ENCODE measurements at regions not wholly inside any gene's neighbourhood (a gene's known extent, or its start where the extent isn't known, plus 50 kb on each side); places are given as distances from the start of the nearest gene placed in this dataset.

- Mint-ChIP-seq H3K27me3 (no peaks in the 10 kb centered on the region), H3K4me1 (peaks cover 20% of the 10 kb centered on the region), H3K9me3 (ENCODE audit: low read depth) (no peaks in the 10 kb centered on the region), H3K36me3 (ENCODE audit: low read depth) (peaks cover 3% of the 10 kb centered on the region), H3K27ac (no peak overlapping the region), H3K4me3 (no peak overlapping the region)
- intact Hi-C loops (cut with DNase I, micrococcal nuclease): loop anchor here (1.0 to 2.0 kb wide), 9 partner anchors 12 to 172 kb away; a partner anchor contains a TSS
- ATAC-seq: peak; percentile 69
- POLR2A ChIA-PET: interaction anchor here (0.5 to 4.5 kb wide), 23 partner anchors 8 to 1614 kb away, joined by 3 to 91 read pairs (median 5); a partner anchor contains a TSS
- DNase-seq: peak; percentile 92
- CTCF ChIA-PET: interaction anchor here (0.6 to 2.3 kb wide), 8 partner anchors 9 to 47 kb away, joined by 3 to 20 read pairs (median 4); a partner anchor contains a TSS
Observed at GRCh38 chr6:26204332-26205160, 117.3 kb downstream of the HFE start.

DNA sequence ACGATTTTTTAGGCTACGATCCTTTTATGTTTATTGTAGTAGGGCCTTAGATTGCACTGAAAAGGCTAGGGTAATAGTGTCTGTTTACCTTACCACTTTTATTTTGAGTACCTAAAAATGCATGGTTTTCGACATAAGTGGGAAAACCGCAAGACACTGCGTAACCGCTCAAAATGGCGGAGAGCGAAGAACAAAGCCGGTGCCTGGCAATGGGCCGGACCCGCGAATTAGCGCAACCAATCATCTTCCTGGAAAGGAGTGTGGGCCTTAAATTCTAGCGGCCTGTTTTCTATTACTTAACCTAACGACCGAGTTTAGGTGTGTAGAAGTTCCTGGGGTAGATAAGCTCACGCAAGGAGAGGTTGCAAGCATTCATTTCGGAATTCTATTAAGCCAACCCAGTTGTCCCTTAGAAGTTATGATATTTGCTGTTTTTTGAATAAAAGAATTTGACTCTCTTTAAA, 118.0 kb downstream of the HFE start:
- Mint-ChIP-seq H3K27ac (no peak overlapping the region), H3K9me3 (ENCODE audit: low read depth) (no peaks in the 10 kb centered on the region), H3K4me1 (peaks cover 18% of the 10 kb centered on the region), H3K4me3 (no peak overlapping the region), H3K36me3 (ENCODE audit: low read depth) (peaks cover 3% of the 10 kb centered on the region), H3K27me3 (no peaks in the 10 kb centered on the region)
- DNase-seq (peak; percentile 91), ATAC-seq (peak; percentile 68)
- intact Hi-C loops (cut with DNase I, micrococcal nuclease): loop anchor here (1.0 to 2.0 kb wide), 5 partner anchors 29 to 172 kb away; a partner anchor contains a TSS
- POLR2A ChIA-PET: interaction anchor here (0.6 to 4.5 kb wide), 18 partner anchors 9 to 179 kb away, joined by 3 to 91 read pairs (median 6); a partner anchor contains a TSS
- CTCF ChIA-PET: interaction anchor here (0.5 to 2.3 kb wide), 8 partner anchors 9 to 929 kb away, joined by 3 to 20 read pairs (median 3); a partner anchor contains a TSS

GRCh38 chr6:26205625-26206574, 118.7 kb downstream of the HFE start:
- POLR2A ChIA-PET: interaction anchor here (1.0 to 4.5 kb wide), 14 partner anchors 10 to 180 kb away, joined by 3 to 91 read pairs (median 5); a partner anchor contains a TSS
- ATAC-seq (no peak), DNase-seq (no peak)
- CTCF ChIA-PET: interaction anchor here (0.5 to 2.3 kb wide), 5 partner anchors 8 to 928 kb away, joined by 3 to 20 read pairs (median 4); a partner anchor contains a TSS
- no peak overlapping the region for H3K27ac Mint-ChIP-seq
- H3K27me3 Mint-ChIP-seq: no peaks in the 10 kb centered on the region
- H3K9me3 Mint-ChIP-seq (ENCODE audit: low read depth): no peaks in the 10 kb centered on the region
- peaks cover 3% of the 10 kb centered on the region for H3K36me3 Mint-ChIP-seq (ENCODE audit: low read depth)
- no peak overlapping the region for H3K4me3 Mint-ChIP-seq
- H3K4me1 Mint-ChIP-seq: peaks cover 15% of the 10 kb centered on the region
- intact Hi-C loops (cut with DNase I, micrococcal nuclease): loop anchor here (1.0 to 2.0 kb wide), 5 partner anchors 28 to 173 kb away; a partner anchor contains a TSS

DNA sequence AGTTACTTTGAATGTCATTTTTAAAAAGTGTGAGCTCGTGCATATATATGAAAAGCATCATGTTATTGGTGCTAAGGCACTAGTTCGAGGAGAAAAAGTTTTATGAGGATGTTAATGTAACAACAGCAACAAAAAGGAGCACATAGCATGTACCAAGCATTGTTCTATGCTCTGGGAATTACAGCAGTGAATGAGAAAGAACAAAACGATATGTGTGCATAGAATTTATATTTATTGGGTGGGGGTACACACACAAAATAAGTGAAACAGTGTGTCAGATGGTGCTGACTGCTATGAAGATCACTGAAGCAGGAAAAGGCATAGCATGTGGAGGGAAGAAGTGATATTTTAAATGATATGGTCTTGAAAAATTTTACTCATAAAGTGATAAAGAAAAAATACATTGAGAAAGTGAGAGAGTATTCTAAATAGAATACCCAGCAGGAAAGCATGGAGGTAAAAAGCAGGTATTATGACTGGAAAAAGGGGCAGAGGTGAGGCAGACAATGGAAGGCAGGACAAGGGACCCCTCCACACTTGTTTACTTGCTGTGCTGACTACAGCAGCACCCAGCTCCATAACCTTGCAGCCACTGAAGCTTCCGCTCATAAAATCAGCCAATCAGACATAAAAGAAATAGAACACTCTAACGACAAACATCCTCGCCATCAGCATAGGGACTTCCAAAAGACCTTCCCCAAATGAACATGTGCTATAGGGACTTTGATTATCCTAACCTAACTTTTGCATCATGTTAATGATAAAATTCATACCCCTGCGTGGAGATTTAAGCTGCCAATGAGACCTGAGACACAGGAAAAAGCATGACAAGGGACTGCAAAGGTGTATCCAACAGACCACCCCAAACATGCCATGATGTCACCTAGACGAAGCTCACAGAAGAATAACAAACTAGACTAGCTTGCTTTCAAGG, 119.9 kb downstream of the HFE start:
- DNase-seq: no peak

DNA sequence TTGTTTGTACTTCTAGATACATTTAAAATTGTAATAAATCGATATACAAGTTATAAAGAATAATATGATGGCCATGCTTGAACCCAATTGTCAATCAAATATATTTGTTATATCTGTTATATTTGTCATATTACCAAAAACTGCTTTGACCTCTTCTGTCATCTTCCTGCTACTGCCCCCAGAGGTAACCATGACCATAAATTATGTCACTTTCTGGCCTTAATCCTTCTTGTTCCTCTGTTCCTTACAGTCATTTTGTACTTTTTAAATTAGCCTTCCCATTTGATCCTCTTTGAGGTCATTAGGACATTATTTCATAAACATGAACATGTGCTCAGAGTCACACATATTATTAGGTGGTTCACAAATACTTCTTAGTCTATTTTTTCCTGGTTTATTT, 124.7 kb downstream of the HFE start:
- Mint-ChIP-seq H3K4me1 (peaks cover 2% of the 10 kb centered on the region), H3K9me3 (ENCODE audit: low read depth) (peaks cover 3% of the 10 kb centered on the region), H3K4me3 (no peak overlapping the region), H3K27ac (peak overlapping the region; percentile 21), H3K27me3 (no peaks in the 10 kb centered on the region), H3K36me3 (ENCODE audit: low read depth) (peaks cover 1% of the 10 kb centered on the region)
- ChIA-PET CTCF (no interaction called here), POLR2A (no interaction called here)
- DNase-seq (no peak), ATAC-seq (no peak)
- intact Hi-C loops (cut with DNase I, micrococcal nuclease): no loop called here

More for the DNA sequence above, 119.9 kb downstream of the HFE start:
- H3K4me1 Mint-ChIP-seq: peaks cover 12% of the 10 kb centered on the region
- intact Hi-C loops (cut with DNase I, micrococcal nuclease): no loop called here
- ChIA-PET POLR2A (interaction anchor here (0.6 to 4.5 kb wide), 7 partner anchors 7 to 63 kb away, joined by 3 to 91 read pairs (median 8); a partner anchor contains a TSS), CTCF (interaction anchor here (0.6 to 2.3 kb wide), 3 partner anchors 9 to 133 kb away, joined by 3 to 11 read pairs (median 3); a partner anchor contains a TSS)
- H3K27me3 Mint-ChIP-seq: no peaks in the 10 kb centered on the region
- peaks cover 3% of the 10 kb centered on the region for H3K36me3 Mint-ChIP-seq (ENCODE audit: low read depth)
- no peak for ATAC-seq
- H3K27ac Mint-ChIP-seq: no peak overlapping the region
- H3K4me3 Mint-ChIP-seq: no peak overlapping the region
- H3K9me3 Mint-ChIP-seq (ENCODE audit: low read depth): no peaks in the 10 kb centered on the region

GRCh38 chr6:26213334-26214075, 126.3 kb downstream of the HFE start:
- peak overlapping the region; percentile 51 for H3K27ac Mint-ChIP-seq
- ATAC-seq: no peak
- no peak overlapping the region for H3K4me3 Mint-ChIP-seq
- ChIA-PET POLR2A (interaction anchor here (1.4 to 5.8 kb wide), 4 partner anchors 16 to 37 kb away, joined by 3 to 246 read pairs (median 64); a partner anchor contains a TSS), CTCF (interaction anchor here (0.8 to 1.6 kb wide), 3 partner anchors 8 to 22 kb away, joined by 3 to 4 read pairs (median 3); a partner anchor contains a TSS)
- H3K36me3 Mint-ChIP-seq (ENCODE audit: low read depth): peaks cover 1% of the 10 kb centered on the region
- H3K27me3 Mint-ChIP-seq: no peaks in the 10 kb centered on the region
- peaks cover 3% of the 10 kb centered on the region for H3K9me3 Mint-ChIP-seq (ENCODE audit: low read depth)
- DNase-seq: no peak
- intact Hi-C loops (cut with DNase I, micrococcal nuclease): loop anchor here in 1 of 2 experiments (1.0 kb wide), 1 partner anchor 38 kb away; no protein-coding TSS in a partner anchor
- peaks cover 2% of the 10 kb centered on the region for H3K4me1 Mint-ChIP-seq

- peak; percentile 44 for DNase-seq
- H3K36me3 Mint-ChIP-seq (ENCODE audit: low read depth): peaks cover 1% of the 10 kb centered on the region
- peak overlapping the region; percentile 58 for H3K27ac Mint-ChIP-seq
- intact Hi-C loops (cut with DNase I, micrococcal nuclease): loop anchor here in 1 of 2 experiments (1.0 to 5.0 kb wide), 2 partner anchors 8 to 57 kb away; a partner anchor contains a TSS
- ChIA-PET POLR2A (interaction anchor here (0.6 to 5.8 kb wide), 19 partner anchors 8 to 1600 kb away, joined by 3 to 246 read pairs (median 31); a partner anchor contains a TSS), CTCF (interaction anchor here (0.6 to 3.3 kb wide), 7 partner anchors 9 to 112 kb away, joined by 3 to 30 read pairs (median 4); a partner anchor contains a TSS)
- peaks cover 3% of the 10 kb centered on the region for H3K9me3 Mint-ChIP-seq (ENCODE audit: low read depth)
- H3K4me1 Mint-ChIP-seq: peaks cover 2% of the 10 kb centered on the region
- no peak overlapping the region for H3K4me3 Mint-ChIP-seq
- ATAC-seq: no peak
- no peaks in the 10 kb centered on the region for H3K27me3 Mint-ChIP-seq
Observed at GRCh38 chr6:26214803-26215584, 127.8 kb downstream of the HFE start.

DNA sequence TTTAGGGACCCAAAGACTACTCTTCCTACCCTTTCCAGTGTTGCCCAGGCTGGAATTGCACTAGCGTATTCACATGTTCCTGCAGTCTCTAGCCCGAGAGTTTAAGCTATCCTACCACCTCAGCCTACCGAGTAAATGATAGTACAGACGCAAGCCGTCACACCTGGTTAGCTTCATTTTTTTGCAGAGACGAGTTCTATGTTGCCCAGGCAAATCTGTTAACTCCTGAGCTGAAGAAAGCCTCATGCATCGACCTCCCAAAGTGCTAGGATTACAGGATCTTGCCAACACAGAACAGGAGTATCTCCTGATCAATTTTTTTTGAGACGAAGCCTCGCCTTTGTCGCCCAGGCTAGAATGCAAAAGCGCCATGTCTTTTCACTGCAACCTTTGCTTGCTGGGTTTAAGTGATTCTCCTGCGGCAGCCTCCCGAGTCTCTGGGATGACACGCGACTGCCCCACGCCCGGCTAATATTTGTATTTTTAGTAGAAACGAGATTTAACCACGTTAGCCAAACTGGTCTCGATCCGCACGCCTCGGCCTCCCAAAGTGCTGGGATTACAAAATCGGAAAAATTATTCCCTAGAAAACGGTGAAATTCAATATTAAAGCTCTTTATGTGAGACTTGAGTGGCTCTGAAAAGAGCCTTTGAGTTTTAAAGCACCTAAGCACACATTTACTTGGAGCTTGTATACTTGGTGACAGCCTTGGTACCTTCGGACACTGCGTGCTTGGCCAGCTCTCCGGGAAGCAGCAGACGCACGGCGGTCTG, 128.5 kb downstream of the HFE start:
- Mint-ChIP-seq H3K36me3 (ENCODE audit: low read depth) (peaks cover 1% of the 10 kb centered on the region), H3K4me1 (peaks cover 2% of the 10 kb centered on the region), H3K9me3 (ENCODE audit: low read depth) (peaks cover 3% of the 10 kb centered on the region), H3K27me3 (no peaks in the 10 kb centered on the region), H3K4me3 (no peak overlapping the region), H3K27ac (no peak overlapping the region)
- DNase-seq (peak; percentile 55), ATAC-seq (peak; percentile 20)
- CTCF ChIA-PET: interaction anchor here (0.6 to 3.3 kb wide), 16 partner anchors 8 to 380 kb away, joined by 3 to 30 read pairs (median 5); partner anchors contain the start of gene ABT1
- intact Hi-C loops (cut with DNase I, micrococcal nuclease): loop anchor here (1.0 to 5.0 kb wide), 15 partner anchors 8 to 917 kb away; a partner anchor contains a TSS
- POLR2A ChIA-PET: interaction anchor here (0.6 to 5.8 kb wide), 37 partner anchors 7 to 1675 kb away, joined by 3 to 246 read pairs (median 11); partner anchors contain the start of gene HMGN4

All from activated CD4-positive, alpha-beta T cell treated with anti-CD3 and anti-CD28 coated beads for 36 hours (primary cell).